TTC549 (cell line): ENCODE measurements at regions not wholly inside any gene's neighbourhood (a gene's known extent, or its start where the extent isn't known, plus 50 kb on each side); places are given as distances from the start of the nearest gene placed in this dataset.

Experiments
- FAIRE-seq: peaks from 2 replicates; lab custom pipeline; 2012; peaks lifted over from hg19 to GRCh38; lab: Jason Lieb, UNC

- no peak for FAIRE-seq
Measured at GRCh38 chr19:30656520-30657100, 284.4 kb downstream of the ZNF536 start.

DNA sequence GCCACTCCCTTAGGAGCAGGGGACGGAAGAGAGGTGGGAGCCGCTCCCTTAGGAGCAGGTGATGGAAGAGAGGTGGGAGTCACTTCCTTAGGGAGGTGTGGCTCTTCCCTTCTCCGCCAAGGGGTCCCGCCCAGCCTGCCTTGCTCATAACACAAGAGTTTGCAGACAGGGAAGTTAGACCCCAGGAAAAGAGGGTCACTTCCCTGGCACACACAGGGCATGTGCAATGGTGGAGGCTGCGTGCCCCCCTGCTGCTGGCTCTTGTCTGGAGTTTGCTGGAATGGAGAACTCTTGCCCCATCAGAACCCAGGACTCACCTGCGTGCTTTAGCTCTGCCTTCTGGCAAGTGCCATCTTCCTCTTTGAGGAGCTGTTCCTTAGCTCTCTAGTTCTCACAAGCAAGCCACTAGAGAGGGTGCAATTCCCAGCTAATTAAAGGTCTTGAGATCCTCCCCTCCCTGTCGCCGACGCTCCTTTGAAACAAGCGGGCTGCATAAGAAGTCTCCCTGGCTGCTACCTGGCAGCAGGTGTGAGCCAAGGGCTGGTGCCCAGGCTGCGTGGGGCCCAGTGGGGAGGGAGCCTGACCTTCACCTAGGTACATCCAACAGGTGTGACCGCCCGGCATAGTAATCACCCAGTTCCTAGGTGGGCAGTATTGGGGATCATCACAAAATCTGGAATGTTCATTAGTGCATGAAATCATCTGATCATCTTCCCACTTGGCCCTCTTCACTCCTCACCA is 281.6 kb downstream of the ZNF536 start:
- no peak for FAIRE-seq

- no peak for FAIRE-seq
Measured at GRCh38 chr19:30652751-30653150, 280.6 kb downstream of the ZNF536 start.

DNA sequence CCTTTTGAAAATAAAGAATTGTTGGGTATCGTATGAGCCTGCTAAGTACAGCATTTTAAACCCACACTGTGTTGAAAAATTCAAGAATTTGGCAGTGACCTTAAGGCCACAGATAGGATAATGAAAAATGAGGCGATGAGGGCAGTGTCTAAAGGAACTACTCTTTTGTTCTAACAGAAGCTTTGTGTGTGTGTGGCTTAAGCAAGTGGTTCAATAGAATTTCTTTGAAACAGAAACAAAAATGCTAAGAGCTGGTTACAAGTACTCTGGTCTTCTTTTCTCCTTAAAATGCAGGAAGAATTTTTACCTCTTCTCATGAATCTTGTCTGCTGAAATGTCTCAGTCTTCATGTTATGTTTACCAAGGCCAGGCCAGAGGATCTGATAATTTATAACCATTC is 279.5 kb downstream of the ZNF536 start:
- no peak for FAIRE-seq

DNA sequence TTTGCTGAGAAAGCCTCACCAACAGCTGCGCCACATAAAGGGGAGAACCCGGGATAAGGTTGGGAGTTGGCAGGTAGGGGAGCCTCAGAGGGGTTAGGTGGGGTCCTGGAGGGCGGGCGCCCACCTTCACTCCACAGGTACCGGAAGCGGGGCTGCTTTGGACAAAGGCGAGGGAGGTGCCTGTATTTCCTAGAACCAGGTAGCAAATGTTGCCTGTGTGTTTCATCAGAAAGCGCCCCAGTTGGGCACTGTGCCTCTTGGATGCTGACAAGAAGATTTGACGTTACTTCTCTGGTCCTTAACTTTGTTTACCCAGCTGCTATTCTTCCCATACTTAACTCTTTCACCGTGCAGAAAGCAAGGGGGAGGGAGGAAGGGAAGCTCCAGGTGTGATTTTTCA is 278.9 kb downstream of the ZNF536 start:
- no peak for FAIRE-seq

DNA sequence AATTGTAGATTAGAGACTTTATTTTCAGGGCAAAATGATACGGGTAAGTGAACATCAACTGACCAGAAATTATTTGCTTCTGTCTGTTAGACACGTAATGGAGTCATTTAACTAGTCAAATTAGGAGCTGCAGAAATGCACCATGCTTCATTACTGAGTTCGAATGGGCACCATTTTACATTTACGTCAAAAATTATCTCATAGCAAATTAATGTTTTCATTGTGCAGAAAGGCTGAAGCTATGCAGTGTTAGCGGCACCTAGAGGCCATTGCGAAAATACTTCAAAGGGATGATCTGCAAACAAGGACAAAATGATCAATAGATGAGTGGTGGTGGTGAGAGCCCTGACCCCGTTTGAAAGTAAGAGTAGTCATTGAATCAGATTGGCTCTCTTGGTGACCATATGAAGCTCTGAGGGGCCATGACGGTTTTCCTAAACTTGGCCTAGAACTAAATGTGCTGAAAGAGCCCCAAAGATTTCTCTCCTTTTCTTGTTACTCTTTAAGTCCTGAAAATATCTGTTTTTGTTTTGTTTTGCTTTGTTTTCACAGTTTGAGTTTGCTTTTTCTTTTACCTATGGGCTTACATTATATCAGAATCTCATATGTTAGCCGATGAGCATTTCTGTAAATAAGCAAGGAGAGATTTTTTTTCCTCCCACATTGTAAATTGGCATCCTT is 277.9 kb downstream of the ZNF536 start:
- peak; percentile 23 for FAIRE-seq

DNA sequence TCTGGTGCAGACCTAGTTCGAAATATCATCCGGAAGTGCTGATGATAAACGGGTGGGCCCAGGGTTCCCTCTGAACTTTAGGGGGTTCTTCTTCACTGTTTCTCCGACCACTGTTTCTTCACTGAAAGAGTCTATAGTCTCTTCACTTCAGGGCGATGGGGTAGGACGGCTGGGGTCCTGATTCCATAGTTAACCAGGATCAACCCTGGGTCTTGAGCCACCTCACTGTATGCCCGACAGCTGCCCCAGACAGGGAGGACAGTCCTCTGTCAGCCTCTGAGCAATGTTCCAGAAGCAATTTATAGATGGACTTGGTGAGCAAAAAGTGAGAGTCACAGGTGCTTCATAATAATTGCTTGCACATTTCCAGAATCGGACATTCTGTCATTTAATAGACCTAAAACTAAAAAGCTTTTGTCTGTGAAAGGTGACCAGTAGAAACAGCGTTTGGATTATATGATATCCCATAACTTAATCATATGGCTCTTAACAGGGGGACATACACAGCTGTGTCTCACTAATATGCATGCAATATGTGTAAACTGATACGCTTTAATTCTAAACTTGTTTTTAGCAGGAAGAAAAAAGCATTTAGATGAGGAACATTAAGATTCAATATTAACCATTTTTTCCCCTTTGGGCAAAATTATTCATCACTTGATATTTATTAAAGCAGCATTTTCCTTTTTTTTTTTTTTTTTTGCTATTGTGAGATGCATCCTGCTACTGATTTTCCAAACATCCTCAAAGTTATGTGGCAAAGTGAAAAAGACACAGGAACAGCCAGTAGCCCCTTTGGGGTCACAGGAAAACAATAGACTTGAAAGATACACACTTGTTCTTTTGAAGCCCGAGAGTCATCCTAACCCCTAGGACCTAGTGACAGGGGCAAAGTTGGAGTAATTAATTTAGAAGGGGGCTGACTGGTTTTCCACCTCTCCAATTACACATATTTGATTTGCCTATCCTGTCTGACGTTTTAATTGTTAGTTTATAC is 277.0 kb downstream of the ZNF536 start:
- no peak for FAIRE-seq

DNA sequence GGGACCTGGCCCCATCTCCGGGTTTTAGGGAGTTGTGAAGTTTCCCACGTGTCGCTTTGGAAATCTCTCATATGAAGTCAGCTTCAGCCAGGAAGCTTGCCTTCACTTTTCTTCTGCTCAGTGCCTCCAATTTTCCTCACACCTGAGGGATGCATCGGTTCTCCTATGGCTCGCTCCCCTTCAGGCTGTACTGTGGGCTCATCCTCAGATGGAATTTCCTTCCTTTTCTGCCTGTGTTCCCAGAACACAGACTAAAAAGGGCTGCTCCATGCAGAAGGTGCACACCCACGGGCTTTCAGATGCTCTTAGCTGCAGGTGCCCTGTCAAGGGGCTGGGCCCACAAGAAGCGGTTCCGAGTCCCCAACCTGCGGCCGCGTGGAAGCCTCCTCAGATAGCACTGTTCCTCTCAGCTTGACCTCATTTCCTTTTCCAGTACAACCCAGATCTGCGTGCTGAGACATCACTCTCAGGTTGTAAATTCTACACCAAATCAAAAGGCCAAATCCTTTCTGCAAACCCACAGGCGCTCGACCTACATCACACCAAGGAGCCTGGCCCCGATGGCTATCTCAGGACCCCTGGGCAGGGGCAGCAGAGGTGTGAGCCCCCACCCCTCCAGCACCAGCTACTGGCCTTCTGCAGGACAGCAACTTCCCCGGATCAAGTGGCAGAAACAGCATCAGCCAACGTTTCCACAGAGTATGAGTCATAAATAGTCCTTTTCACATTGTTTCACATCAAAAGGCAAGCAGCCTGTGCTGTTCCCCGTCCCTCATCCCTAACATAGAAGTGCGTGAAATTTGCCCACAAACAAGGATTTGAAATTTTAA is 275.9 kb downstream of the ZNF536 start:
- no peak for FAIRE-seq

DNA sequence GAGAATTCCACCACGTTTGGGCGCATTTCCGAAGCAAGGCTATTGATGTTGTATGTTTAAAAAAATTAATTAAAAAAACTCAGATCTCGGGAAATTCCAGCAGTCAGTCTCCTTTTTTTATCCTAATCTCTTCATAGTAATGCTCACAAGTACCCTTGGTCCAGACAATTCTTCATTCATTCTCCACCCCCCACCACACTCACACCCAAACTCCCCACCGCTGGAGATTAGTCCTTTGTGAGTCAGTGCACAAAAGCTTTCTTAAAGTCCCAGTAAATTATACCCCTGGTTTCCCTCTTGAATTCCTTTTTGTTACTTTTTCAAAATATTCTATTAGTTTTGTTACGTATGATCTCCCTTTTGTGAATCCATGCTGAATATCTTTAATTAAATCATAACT is 274.6 kb downstream of the ZNF536 start:
- no peak for FAIRE-seq

DNA sequence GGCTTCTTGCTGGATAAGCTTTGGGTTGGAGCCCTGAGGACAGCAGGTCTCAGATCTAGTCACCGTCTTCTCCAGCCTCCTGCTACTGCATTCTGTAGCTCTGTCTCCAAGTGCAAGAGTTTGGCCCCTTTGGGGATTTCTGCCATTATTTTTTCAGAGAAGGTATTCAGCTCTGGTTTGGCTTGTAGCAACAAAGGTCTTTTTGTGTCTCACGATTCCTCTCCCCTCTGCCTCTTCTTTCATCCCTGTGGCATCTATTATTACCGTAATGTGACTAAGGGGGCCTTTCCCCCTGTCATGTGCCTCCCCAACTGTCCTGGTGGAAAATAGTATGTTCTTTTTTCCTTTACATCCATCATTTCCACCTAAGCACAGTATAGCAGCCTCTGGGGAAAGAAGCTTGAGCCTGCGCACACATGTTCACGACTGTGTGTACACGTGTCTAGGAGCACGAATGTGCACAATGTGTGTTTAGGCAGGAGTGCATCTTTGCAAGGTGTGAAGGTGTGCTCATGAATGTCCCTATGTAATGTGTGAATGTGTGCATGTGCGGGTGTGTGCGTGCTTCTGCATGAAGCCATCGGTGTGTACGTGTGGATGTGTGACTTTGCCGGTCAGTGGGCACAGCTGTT is 273.9 kb downstream of the ZNF536 start:
- no peak for FAIRE-seq

DNA sequence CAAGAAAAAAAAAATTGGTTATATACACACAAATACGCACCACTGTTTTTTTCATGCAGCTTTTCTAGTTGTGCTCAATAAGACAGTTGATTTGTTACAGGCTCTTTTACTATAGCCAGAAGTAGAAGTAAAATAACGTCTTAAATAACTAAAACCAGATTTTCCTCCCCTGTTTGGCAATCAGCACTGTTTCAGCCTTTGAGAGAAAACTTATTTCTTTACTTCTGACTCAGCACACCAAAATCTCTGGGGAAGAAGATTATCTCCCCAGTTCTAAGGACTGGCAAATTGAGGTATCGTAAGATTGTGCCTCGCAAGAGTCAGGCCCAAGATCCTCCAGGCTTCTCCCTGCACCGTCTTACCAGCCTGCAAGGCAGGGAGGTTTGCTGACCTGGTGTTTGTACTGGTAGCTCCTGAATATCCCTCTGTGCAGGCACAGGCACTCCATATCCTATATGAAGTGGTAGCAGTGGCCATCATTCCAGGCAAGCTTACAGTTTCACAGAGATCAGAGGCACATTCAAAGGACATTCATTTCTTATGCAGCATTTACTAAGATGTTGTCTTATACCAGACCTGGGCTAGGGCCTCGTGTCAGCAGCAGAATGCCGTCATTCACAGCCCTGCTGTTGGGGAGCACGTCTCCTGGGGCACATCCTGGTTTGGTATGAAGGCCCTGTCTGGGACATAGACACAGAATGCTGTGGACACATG is 268.2 kb downstream of the ZNF536 start:
- no peak for FAIRE-seq

GRCh38 chr19:30638889-30639288 is 266.7 kb downstream of the ZNF536 start:
- no peak for FAIRE-seq

DNA sequence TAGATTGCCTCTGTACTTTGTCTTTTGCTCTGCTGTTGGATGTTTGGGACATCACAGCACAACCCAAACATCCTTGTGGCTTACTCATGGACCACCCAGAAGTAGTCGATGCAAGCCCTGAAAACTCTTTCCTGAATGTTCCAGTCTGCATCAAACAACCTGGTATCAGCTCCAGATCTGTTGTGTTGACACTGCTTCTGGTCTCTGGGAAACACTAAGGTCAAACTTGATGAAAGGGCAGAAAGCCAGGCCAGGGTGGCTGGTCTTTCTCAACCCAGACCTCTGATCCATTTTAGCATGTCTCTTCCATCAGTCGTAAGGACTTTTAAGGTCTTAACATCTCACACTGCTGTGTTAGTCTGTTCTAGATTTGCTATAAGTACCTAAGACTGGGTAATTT is 265.7 kb downstream of the ZNF536 start:
- FAIRE-seq, result no peak

DNA sequence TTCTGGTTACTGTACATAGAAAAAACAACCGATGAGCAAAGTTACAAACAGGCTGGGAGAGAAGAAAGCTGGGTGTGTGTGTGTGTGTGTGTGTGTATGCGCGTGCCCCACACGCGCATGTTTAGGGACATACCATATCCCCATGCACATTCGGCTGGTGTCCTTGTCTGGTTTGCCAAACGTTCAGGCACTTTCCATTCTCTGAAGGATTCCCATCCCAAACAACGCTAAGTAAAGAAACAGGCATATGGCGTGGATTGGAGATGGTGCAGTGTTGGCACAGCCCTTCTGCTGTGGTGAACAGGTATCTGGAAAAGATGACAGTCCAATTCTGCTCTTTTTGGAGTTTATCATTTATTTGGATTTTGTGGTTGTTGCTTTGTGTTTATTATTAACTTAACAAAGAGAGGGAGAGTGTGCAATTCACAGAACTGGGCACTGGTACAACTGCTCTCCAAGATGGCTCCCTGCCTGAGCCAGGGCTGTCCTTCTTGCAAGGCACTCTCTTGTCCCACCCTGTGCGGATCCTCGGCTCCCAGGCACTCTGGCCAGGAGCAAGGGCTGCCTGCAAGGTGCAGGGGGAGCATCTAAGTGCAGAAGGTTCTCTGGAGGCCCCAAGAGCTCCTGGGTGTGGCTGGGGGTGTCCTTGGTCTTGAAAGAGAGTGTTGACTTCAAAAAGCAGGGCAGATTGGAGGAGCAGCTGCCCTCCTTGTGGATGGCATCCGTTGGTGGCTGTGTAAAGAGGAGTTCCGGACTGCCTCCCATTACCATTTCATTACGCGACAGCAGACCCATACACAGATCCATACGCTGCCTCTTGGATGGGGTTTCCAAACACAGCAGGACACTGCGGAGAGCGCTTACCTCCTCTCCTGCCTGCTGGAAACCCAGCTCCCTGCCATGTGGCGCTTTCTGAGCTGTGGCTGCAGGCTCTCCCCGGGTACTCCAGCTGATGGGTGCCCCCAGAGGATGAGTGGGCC is 263.1 kb downstream of the ZNF536 start:
- FAIRE-seq, result no peak

DNA sequence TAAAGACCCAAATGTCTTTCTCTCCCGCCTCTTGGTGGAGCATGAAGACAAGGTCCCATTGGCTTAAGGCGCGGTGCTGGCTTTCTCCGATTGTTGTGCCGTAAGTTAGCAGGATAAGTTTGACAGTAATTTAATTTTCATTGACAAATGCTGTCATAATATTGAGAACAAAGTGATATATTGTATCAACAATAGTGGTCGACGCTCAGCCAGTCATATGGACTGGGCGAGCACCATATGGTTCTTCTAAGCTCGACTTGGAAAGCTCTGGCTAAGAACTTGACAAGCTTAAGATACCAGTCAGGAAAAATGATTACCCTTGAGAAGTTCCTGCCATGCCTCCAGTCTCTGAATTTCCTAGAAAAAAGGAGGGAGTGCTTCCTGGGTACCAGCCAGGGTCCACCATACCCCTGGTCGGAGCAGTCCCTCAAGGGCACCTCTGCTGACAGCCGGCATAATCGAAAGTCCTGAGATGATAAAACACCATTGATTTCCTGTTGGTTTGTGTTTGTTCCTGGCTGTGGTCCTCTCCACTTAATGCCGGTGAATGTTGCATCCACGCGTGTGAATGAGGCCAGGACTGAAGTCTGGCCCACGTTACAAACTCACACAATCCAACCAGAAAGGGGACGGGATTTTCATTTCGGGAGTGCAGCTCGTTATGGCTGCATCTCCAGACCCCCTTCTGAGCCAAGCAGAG is 262.1 kb downstream of the ZNF536 start:
- no peak for FAIRE-seq

- no peak for FAIRE-seq
Measured at GRCh38 chr19:30631033-30631370, 258.8 kb downstream of the ZNF536 start.

DNA sequence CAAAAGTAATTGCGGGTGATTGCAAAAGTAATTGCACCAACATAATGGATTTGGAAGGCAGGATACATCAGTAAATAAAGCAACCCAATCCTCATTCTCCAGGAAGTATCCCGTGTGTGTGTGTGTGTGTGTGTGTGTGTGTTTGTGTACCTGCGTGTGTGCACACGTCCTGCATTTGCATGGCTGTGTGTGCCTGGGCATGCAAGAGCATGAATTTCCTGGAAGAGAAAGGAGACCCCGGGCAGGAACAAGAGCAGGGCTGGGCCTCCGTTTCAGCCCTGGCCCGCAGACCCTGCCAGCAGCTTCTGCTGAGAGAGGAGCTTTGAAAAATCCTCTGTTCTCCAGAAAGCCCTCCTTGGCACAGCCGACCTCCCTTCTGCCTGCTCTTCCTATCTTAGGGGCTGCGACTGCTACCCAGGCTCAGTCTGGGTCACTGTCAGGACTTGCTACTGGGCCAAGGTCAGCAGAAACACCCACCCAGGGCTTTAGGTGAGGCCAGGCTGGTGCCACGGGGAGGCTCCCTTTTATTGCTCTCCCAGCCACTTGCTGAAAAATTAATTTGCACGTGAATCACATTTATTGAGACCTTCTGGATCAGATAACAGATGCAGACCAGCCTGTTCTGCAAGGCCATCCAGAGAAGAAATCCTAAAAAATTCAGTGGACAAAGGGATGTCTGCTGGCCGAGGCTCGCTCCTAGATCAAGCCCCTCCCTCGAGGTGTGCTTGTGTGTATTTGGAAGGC is 258.3 kb downstream of the ZNF536 start:
- no peak for FAIRE-seq

- no peak for FAIRE-seq
Measured at GRCh38 chr19:30629086-30629485, 256.9 kb downstream of the ZNF536 start.
